ENCODE measurements at regions not wholly inside any gene's neighbourhood (a gene's known extent, or its start where the extent isn't known, plus 50 kb on each side); places are given as distances from the start of the nearest gene placed in this dataset.

DNA sequence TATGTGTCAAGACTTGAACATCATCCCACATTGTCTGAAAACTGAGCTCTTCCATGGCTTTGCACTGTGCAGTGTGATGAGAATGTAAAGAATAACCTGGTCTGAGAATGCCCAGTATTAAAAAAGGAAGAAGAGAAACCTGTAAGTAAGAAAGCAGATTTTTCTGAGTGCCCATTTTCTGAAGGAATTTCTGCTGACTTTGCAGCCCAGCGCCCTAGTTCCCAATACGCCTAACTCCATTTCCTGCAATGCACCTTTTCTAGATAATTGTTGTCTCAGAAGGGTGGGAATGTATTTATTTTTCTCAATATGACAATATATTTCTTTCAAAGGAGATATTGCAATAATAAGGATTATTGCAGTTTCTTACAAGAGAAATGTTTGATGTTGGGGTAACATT is 231.5 kb downstream of the HAO1 start:
- Histone ChIP-seq H3K9me3 (ENCODE audit: control insufficient read depth in 4 of 4, insufficient read depth in 3 of 4, low read length in 3 of 4) (no peaks in the 10 kb centered on the region), H3K4me1 (ENCODE audit: control insufficient read depth in 5 of 5, insufficient read depth in 5 of 5, low read length in 5 of 5) (no peaks in the 10 kb centered on the region), H3K27ac (ENCODE audit: low read depth in 1 of 2, low read length in 1 of 2) (no peak overlapping the region), H3K36me3 (ENCODE audit: control insufficient read depth in 4 of 4, insufficient read depth in 4 of 4, low read length in 4 of 4) (no peaks in the 10 kb centered on the region), H3K9ac (ENCODE audit: insufficient read depth in 1 of 2, low read length in 2 of 2) (no peak overlapping the region), H3K4me3 (no peak overlapping the region), H3K27me3 (ENCODE audit: control insufficient read depth in 3 of 3, insufficient read depth in 3 of 3, low read length in 2 of 3) (no peaks in the 10 kb centered on the region)
- DNase-seq (no peak), ATAC-seq (ENCODE audit: insufficient read depth, low FRiP score) (no peak)
- 92 to 93% methylated on average over 2 of the region's 2 CpGs for WGBS, 2 donors
- TF ChIP-seq, protein P1, sequence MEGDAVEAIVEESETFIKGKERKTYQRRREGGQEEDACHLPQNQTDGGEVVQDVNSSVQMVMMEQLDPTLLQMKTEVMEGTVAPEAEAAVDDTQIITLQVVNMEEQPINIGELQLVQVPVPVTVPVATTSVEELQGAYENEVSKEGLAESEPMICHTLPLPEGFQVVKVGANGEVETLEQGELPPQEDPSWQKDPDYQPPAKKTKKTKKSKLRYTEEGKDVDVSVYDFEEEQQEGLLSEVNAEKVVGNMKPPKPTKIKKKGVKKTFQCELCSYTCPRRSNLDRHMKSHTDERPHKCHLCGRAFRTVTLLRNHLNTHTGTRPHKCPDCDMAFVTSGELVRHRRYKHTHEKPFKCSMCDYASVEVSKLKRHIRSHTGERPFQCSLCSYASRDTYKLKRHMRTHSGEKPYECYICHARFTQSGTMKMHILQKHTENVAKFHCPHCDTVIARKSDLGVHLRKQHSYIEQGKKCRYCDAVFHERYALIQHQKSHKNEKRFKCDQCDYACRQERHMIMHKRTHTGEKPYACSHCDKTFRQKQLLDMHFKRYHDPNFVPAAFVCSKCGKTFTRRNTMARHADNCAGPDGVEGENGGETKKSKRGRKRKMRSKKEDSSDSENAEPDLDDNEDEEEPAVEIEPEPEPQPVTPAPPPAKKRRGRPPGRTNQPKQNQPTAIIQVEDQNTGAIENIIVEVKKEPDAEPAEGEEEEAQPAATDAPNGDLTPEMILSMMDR (IDR thresholded peaks at IDR 0.05; ENCODE audit: control extremely low read depth, extremely low read depth), result no peak

DNA sequence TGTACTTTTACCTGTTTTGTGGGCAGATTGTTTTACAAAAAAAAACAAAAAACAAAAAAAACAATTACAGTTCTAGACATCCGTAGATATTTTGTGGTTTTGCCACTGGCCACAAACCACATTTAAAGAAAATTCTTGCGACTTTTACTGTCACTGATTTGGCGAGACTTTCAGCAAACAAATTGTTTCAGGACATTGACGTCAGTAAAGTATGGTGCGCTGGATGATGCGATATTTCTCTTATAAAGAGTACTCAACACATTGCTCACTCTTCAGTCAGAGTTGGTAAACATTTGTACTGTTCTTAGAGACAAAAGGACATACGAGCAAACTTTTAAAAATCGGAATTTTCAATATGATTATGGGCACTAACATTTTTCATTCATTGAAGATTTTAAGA is 229.8 kb downstream of the HAO1 start:
- H3K9me3 ChIP-seq (ENCODE audit: control insufficient read depth in 4 of 4, insufficient read depth in 3 of 4, low read length in 3 of 4), result no peaks in the 10 kb centered on the region
- no peaks in the 10 kb centered on the region for H3K4me1 ChIP-seq (ENCODE audit: control insufficient read depth in 5 of 5, insufficient read depth in 5 of 5, low read length in 5 of 5)
- H3K27ac ChIP-seq (ENCODE audit: low read depth in 1 of 2, low read length in 1 of 2), result no peak overlapping the region
- no peaks in the 10 kb centered on the region for H3K36me3 ChIP-seq (ENCODE audit: control insufficient read depth in 4 of 4, insufficient read depth in 4 of 4, low read length in 4 of 4)
- DNase-seq (no peak), ATAC-seq (ENCODE audit: insufficient read depth, low FRiP score) (no peak)
- TF ChIP-seq, protein P1 (IDR thresholded peaks at IDR 0.05; ENCODE audit: control extremely low read depth, extremely low read depth), result no peak
- no peak overlapping the region for H3K9ac ChIP-seq (ENCODE audit: insufficient read depth in 1 of 2, low read length in 2 of 2)
- H3K4me3 ChIP-seq, result no peak overlapping the region
- H3K27me3 ChIP-seq (ENCODE audit: control insufficient read depth in 3 of 3, insufficient read depth in 3 of 3, low read length in 2 of 3), result no peaks in the 10 kb centered on the region
- 74 to 78% methylated on average over 8 of the region's 8 CpGs for WGBS, 2 donors

DNA sequence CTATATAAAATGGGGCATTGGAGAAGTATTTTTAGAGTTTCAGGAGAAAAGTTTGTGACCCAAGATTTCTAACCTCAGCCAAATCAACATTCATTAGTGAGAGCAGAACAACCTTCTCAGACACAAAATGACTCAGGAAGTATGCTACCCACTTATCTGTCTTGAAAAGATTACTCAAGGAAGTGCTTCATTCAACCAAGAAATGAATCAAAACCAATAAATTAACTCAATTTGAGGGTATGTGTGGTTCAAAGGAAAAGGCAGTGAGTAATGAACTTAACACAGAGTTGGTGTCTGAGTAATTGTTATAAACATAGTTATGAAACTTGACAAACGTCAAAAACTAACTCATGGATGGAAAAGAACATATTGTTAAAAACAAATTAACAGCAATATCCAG is 227.6 kb downstream of the HAO1 start:
- Histone ChIP-seq H3K36me3 (ENCODE audit: control insufficient read depth in 4 of 4, insufficient read depth in 4 of 4, low read length in 4 of 4) (no peaks in the 10 kb centered on the region), H3K27me3 (ENCODE audit: control insufficient read depth in 3 of 3, insufficient read depth in 3 of 3, low read length in 2 of 3) (no peaks in the 10 kb centered on the region), H3K4me3 (no peak overlapping the region), H3K9ac (ENCODE audit: insufficient read depth in 1 of 2, low read length in 2 of 2) (no peak overlapping the region), H3K9me3 (ENCODE audit: control insufficient read depth in 4 of 4, insufficient read depth in 3 of 4, low read length in 3 of 4) (no peaks in the 10 kb centered on the region), H3K27ac (ENCODE audit: low read depth in 1 of 2, low read length in 1 of 2) (no peak overlapping the region), H3K4me1 (ENCODE audit: control insufficient read depth in 5 of 5, insufficient read depth in 5 of 5, low read length in 5 of 5) (no peaks in the 10 kb centered on the region)
- ATAC-seq (ENCODE audit: insufficient read depth, low FRiP score) (no peak), DNase-seq (no peak)
- TF ChIP-seq, protein P1 (IDR thresholded peaks at IDR 0.05; ENCODE audit: control extremely low read depth, extremely low read depth), result no peak
- WGBS, 2 donors, result 77 to 78% methylated on average over 1 of the region's 1 CpG

DNA sequence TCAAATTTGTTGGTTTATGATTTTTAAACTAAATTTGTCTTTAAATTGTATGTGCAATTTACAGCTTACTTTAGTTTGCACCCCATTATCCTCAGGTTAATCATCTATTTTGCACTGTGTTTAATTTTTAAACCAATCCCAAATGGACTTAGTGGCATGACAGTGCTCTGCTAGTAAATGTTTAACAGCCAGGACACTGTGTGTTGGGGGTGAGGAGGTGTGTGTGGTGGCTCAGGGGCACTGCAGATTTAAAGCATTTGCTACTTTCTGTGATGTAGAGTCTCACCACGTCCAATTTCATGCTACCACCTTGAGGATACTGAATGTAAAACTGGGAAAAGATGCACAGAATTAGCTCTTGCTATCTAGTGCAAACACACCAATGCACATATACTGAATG is 225.7 kb downstream of the HAO1 start:
- DNase-seq (peak in 1 of 3 donors; percentile 19), ATAC-seq (ENCODE audit: insufficient read depth, low FRiP score) (no peak)
- H3K27ac ChIP-seq (ENCODE audit: low read depth in 1 of 2, low read length in 1 of 2), result no peak overlapping the region
- H3K4me1 ChIP-seq (ENCODE audit: control insufficient read depth in 5 of 5, insufficient read depth in 5 of 5, low read length in 5 of 5), result no peaks in the 10 kb centered on the region
- no peaks in the 10 kb centered on the region for H3K36me3 ChIP-seq (ENCODE audit: control insufficient read depth in 4 of 4, insufficient read depth in 4 of 4, low read length in 4 of 4)
- TF ChIP-seq, protein P1 (IDR thresholded peaks at IDR 0.05; ENCODE audit: control extremely low read depth, extremely low read depth), result no peak
- no peaks in the 10 kb centered on the region for H3K27me3 ChIP-seq (ENCODE audit: control insufficient read depth in 3 of 3, insufficient read depth in 3 of 3, low read length in 2 of 3)
- H3K9ac ChIP-seq (ENCODE audit: insufficient read depth in 1 of 2, low read length in 2 of 2), result no peak overlapping the region
- H3K9me3 ChIP-seq (ENCODE audit: control insufficient read depth in 4 of 4, insufficient read depth in 3 of 4, low read length in 3 of 4), result no peaks in the 10 kb centered on the region
- no peak overlapping the region for H3K4me3 ChIP-seq
- 0 to 81% methylated on average over 1 of the region's 1 CpG for WGBS, 2 donors

Measured in lung (tissue), 11 donors.